NCI-H82 treated with DMSO at 0.1 percent for 48 hours (cell line): ENCODE measurements at regions not wholly inside any gene's neighbourhood (a gene's known extent, or its start where the extent isn't known, plus 50 kb on each side); places are given as distances from the start of the nearest gene placed in this dataset.
"Not testable (repeated sequence)": the region's sequence is repeated elsewhere in the genome, so short reads cannot be mapped to it uniquely, and the experiment has no call there.

Experiments
- DNase-seq: peaks from one replicate; lab custom pipeline; 2025; ENCODE audit not compliant: unreplicated experiment; lab: John Stamatoyannopoulos, UW

DNA sequence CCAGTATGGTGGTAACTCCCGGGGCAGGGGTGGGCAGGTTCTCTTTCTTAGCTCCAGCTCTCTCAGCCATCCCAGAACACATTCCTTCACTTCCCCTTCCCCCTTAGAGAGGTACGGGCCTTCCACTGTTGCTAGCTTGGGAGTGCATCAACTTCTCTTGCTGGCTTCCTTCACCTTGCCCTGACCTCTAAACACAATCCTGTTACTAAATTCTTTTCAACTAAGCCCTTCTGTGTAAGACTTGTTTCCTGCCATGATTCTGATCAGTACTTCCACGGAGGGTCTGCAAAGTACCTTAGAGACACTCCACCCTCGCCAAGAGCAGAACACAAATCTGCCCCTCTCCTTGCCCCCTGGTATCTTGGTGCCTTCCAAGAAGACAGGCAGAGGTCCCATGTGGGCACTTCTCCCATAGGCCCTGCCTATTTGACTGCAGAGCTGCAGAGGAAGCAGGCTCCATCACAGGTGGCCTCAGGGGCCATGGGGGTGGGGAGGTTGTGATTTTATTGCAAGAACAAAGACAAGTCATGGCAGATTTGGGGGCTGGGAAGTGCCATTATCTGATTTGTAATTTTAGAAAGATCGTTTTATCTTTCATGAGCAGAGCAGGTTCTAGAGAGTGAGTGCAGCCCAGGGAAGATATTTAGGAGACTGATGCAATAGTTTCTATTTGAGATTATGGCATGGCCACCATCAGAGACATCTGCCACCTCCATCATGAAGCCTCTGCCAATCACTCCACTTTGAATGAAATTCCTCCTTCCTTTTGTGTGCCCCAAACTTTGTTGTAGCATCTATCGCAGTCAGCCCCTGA is 182.5 kb upstream of the JUN start:
- DNase-seq: no peak

DNA sequence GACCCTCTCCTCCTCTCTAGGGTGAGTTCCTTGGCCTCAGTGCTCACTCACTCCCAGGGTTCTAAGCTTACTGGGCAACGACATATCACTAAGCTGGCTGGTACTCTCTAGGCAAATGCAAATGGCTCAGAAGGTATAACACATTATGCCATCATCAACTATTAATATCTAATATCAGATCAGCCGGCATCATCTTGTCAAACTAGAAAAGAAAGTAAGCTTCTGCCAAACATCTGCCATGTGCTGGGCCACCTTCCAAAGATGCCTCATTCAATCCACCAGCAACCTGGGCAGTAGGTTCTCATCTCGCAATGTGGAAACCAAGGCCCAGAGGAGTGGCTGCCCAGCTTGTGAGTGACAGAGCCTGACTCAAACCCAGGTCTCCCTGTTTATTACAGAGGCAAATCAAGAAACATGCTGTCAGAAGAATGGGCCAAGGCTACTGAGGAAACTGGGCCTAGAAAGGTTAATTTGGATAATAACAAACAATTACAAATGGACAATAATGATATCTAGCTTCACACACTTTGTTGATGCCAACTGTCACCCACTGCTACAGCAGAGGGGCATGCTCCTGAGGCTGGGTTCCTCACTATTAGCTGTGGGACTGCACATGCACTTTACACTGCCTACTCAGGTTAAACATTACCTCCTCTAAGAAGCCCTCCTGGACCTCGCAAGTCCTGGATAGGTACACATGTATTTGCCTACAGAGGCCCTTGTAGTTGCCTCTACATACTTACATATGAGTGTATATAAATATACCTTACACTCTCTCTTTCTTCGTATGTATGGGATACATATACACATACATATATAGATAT is 183.3 kb upstream of the JUN start:
- DNase-seq: no peak

DNA sequence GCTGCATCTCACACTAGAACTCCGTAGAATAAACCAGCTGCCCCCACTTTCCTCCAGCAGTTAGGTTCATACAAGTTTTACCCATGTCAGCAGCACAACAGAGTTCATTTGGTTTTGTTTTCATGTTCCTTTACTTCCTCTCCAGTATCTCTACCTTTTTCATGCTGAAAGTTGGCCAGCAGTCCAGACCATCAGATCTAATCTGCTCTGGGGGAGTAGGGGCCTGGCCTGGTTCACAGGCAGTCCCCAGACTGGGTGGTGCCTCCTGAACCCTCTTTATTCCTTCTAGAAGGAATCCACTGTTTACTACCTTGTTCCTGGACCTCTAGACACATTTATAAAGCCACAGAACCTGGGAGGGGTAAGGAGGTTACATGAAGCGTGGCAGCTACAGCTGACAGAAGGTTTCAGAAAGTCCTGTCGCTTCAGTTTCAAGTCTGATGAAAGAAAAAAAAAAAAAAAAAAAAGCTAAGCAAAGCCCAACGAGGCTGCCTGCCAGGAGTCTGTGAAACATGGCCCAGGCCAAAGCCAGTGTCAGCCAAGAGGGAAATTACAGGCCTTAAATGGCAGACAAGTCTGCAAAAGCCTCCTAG is 184.6 kb upstream of the JUN start:
- no peak for DNase-seq

DNA sequence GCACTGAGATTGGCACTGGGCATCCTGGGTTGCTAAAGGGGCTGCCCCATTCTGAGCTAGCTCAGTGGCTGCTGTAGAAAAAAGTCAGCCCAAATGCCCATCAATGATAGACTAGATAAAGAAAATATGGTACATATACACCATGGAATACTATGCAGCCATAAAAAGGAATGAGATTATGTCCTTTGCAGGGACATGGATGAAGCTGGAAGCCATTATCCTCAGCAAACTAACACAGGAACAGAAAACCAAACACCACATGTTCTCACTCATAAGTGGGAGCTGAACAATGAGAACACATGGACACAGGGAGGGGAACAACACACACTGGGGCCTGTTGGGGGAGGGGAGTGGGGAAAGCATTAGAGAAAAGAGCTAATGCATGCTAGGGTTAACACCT is 185.3 kb upstream of the JUN start:
- DNase-seq: not testable (repeated sequence)

DNA sequence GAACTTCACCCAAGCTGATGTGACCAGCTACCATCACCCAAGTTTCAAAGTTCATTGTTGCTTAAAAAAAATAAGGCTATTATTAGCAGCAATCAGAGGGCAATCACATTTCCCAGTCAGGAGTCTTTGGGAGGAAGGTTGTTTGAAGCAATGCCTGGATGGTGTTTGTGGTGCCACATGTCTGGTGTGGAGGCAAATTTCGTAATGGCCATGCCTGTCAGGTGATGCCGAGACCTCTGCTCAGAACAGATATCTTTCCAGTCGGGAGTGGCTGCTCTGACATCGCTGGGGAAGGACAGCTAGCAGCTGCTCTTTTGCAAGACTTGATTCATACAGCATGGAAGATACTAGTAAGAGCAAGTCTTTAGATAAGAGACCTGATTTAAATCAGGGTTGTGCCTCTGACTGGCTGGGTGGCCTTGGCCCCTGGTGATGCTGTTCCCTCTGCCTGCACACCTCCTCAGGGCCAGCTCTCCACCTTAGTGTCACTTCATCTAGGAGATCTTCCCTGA is 187.8 kb upstream of the JUN start:
- no peak for DNase-seq

DNA sequence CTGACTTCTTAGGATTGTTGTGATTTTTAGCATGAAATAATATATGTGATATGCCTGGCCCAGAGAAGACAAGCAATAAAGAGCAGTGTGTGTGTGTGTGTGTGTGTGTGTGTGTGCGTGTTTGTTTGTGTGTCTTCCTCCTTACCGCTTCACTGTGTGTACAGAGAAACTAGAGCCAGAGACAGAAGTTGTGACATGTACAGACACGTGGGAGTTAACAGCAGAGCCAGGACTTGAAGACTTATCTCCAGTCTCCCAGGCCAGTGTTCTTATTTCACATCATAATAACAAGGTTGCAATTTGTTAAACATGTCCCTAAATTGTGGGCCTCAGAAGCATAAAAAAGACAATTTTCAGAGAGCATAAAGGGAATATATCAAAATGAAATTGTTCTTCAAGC is 192.0 kb upstream of the JUN start:
- no peak for DNase-seq

DNA sequence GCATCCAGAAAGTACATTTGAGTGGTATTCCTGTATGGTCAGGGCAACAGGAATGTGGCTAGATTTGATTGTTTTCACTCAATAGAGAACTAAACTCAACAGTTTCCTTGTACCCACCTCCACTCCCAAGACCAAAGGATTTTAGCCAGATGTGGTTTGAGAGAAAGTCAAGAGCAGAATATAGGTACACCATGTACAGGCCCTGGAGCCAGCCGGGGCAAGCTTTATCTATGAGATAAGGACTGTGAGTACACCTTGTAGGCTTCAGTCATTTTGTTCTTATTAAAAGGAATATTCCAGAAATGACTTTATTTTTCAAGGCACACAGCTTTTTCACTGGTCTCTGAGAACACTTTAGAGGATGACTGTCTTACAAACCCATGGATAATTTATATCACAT is 192.4 kb upstream of the JUN start:
- no peak for DNase-seq

DNA sequence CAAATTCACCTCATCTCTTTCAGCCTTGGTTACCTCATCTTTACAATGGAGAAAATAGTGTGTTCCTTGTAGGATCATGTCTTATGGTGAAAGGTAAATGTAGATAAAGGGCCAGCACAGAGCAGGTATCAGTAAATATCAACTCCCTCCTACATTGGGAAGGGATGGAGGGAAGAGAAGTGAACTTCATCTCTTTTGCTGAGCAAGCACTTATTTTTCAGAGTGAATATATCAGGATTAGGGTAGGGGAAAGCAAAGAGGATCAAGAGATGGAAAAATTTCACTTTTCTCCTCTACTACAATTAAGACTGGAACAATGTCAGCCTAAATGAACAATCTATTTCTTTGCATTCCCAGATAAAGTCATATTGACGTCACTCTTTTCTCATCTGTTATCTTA is 193.8 kb upstream of the JUN start:
- DNase-seq: no peak

DNA sequence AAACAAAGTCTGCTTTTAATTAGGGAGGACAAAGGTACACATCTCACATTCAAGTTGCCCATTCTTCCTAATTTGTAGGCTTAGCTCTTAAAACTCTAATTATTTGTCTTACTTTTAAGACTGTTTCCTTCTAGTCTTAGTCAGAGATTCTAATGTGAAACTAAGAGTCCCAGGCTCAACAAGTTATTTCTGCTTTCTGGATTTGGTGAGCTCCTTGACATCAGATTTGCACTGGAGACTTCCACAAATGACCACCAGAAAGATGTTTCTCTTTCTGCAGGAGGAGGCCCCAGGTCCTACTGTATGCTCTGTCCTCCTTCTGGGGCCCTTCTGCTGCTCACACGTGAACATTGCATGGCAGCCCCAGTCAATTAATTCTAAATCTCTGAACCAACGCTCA is 194.2 kb upstream of the JUN start:
- DNase-seq: no peak

DNA sequence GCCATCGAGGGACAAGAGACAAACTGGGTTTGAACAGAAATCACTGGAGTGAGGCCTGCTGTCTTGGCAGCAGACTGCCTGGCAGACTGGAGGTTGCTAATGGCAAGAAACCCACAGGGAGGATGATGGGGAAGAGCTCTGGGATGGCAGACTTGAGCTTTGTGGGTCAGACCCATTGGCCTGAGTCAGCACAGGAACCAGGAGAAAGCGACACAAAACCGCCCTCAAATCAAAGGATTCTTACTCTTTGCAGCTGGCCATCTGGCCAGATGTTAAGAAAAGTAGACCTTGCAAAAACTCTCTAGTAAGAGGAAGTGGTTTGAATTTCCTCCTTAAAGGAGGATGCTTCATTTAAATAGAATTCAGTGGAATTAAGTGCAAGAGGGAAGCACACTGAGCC is 195.2 kb upstream of the JUN start:
- DNase-seq: no peak

DNA sequence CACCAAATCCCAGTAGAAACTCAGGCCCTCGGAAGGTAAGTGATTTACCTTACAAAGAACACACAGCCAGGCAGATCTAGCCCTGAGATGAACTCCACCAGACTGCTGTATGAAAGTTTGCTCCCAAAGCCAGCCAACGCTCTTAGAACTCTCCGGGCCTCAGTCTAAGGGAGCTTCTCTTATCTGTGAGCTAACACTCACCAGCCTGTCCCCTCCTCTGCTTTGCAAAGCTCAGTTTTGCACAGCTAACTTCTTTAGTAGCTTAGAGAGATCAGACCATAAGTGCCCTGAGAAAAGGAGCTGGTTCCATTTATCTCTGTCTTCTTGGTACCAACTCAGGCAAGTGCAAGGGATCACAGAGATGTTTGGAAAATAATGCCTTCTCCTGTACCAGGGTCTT is 195.8 kb upstream of the JUN start:
- DNase-seq: no peak

DNA sequence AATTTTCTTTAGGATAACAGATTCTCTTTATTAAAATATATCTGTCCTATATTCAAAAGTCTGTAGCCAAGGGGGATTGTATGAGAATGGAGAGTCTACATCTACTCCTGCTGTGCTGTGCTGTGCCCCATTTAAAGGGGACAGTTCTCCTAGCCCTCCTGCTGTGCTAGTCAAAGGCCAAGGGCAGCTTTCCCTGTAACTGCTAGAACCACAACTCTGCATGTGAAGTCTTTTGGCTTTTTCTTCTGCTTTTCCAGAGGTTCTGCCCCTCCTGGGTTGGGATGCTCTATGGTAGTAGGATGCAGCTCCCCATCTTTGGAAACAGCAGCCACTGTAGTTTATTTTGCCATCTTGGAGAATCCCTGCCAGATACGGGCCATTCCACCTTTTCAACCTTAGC is 197.5 kb upstream of the JUN start:
- DNase-seq: no peak

DNA sequence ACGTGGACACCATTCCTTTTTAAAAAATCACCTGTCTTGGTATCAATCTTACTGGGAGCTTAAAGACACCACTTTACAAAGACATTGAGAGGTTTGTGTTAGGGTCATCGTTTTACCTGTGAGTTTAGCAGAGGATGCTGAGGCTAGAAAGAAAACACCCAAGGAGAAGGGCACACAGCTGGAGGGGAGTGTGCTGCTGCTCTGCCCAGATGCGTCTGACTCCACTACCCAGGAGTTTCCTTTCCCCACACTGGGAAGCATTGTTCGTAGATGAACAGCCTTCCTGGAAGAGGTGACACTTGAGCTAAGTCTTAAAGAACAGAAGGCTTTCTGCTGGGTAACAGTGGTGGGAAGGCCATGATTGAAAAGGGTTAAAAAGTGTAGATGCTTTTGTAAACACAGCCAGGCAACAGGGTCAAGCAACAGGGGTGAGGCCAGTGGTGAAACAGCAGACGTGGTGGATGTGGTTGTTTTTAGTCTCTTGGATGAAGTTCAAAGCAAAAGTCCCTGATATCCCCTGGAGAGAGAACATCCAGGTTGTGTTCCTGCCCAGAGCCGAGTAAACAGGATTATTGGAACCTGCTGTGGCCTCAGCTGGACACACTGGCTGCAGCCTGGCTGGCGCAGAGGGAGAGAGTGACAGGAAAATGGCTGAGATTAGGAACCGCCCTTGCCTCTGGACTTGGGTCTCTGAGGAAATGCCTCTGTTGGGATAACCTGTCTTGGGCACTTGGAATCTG is 198.6 kb upstream of the JUN start:
- no peak for DNase-seq

DNA sequence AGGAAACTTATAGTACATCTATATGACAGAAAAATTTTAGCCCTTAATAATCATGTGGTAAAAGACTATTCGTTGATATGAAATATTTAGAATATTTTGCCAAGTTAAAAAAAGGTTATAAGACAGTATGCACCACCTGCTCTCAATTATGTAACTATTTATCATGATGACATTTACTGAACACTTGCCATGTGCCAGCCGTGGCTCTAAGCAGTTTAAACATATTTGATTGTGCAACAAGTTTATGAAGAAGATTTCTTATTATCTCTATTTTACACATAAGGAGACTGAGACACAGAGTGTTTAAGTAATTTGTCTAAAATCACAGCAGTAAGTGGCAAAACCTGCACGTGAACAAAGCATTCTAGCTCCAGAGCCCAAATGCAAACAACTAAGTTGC is 199.3 kb upstream of the JUN start:
- no peak for DNase-seq

DNA sequence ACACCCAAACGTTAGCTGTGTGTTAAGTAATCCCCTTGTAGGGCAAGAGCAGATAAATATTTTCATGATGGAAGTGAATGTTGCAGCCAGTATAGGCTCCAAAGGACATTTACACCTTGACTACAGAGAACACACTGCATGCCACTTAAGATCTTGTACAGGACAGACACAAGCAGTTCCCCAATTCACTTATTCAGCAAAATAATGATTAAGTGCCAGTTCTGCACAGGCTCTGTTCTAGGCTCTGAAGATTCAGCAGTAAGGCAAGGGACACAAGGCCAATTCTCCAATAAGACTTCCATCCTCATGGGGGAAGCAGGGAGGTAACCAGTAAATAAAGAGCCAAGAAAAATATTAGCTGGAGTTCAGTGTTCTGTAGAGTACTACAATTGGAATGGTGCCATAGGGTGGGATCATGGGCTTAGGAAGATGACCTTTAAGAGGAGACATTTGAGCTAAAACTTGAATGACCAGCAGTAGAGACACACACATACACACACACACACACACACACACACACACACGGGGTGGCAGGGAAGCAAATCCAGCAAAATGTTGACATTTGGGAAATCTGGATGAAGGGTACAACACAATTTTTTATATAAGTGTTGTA is 199.9 kb upstream of the JUN start:
- no peak for DNase-seq

DNA sequence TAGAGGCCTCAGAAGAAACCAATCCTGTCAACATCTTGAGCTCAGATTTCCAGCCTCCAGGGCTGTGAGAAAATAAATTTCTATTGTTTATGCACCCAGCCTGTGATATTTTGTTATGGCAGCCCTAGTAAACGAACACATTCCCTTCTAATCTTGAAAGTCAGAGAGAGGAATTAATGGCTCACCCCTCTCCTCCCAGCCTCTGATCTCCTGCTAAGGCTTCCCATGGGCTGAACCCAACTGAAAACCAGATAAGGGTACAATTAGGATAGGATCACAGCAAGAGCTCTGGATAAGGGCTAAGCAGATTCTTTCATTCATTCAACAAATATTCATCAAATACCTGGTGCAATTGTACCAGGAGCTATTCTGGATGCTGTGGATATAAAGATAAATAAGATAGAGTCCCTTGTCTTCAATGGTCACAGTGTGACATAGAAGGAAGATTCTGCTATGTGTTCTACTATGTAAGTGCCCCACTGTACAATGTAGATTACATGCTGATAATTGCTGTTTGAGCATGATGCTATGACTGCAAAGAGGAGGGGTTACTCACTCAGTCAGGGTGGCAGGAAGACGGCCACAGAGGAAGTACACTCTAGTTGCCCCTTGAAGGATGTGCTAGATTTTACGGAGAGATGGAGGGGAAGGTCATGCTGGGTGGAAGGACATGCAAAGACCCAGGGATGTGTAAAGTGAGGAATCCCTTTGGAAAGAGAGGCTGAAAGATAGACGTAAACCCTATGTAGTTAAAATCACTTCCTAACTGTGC is 203.3 kb upstream of the JUN start:
- DNase-seq: no peak

DNA sequence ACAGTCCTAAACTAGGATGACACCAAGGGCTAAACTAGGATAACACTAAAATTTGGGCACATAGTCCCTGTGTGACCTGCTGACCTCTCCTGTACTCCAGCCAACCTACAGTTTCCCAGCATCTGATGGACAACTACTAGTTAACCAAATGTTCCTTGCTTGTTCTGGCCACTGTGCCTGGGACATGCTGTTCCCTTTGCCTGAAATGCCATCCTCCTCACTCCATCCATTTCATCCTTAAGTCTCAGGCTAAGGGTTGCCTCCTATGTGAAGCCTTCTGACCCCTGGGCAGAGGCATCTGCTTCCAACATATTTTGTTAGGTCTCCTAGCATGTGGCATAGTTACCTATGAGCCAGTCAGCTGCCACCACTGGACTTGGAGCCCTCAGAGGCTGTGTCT is 204.9 kb upstream of the JUN start:
- no peak for DNase-seq

DNA sequence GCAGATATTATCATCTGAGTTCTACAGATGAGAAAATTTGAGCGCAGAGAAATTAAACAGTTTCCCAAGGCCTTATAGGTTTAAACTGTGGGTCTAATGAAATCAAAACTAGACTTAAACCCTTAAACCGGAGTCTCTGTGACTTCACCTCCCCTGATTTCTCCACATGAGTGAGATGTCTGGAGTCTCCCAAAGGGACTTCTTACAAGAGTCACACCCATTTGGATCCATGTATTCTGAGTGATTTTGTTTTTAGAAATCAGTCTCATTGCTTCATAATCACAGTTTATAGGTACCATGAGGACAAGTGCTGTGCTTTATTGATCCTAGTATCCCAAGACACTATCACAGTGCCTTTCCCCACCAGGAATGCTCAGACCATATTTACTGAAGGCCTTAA is 206.0 kb upstream of the JUN start:
- DNase-seq: no peak

DNA sequence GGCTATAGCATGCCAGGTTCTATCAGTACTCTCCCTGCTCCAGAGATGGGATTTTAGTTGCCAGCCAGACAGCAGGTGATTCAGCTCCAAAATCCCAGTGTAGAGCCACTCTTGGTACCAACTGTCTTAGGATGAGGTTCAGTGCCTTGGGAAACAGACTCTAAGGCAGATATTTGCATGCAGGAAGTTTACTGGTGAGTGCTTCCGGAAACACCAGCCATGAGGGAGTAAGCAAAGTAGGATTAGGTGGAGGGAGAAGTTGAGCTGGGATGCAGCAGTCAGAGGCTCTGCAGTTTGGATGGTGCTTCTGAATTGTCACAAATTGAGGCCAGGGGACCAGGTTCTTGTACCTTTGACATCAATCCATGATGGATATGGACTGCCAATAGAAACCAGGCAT is 207.5 kb upstream of the JUN start:
- no peak for DNase-seq

DNA sequence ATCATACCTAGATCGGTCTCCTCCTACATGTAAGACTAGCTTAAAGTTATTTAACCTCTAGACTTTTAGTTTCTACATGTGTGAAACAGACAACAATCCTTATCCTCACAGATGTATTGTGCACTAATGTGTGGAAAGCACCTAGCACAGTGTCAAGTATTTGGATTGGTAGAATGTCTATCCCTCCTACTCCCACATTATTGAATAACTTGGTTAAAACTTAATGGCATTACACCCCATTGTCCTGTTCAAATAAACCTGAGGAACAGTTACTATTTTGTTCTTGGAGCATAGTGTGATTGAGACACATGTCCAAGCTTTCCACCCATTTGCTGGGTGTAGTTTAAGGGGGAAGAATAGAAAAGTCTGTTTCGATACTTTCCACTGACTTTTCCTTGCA is 208.8 kb upstream of the JUN start:
- DNase-seq: no peak
